Activated CD4-positive, CD25-positive, alpha-beta regulatory T cell treated with anti-CD3 and anti-CD28 coated beads, Interleukin-2, amount 50 U/mL, for 24 hours (primary cell): ENCODE measurements at regions not wholly inside any gene's neighbourhood (a gene's known extent, or its start where the extent isn't known, plus 50 kb on each side); places are given as distances from the start of the nearest gene placed in this dataset.
A peak's percentile ranks its signal among the peaks of the same experiment; 100 is the strongest.
"Not testable (repeated sequence)": the region's sequence is repeated elsewhere in the genome, so short reads cannot be mapped to it uniquely, and the experiment has no call there.

Source experiments
- ATAC-seq, 2 donors: fragments of 150-1000 bp; cut with Tn5 transposase; one replicate each; pipeline ENCODE4 v1.10.0; 2021; ENCODE audit warnings: mild to moderate bottlenecking in 1 of 2, moderate library complexity in 1 of 2

DNA sequence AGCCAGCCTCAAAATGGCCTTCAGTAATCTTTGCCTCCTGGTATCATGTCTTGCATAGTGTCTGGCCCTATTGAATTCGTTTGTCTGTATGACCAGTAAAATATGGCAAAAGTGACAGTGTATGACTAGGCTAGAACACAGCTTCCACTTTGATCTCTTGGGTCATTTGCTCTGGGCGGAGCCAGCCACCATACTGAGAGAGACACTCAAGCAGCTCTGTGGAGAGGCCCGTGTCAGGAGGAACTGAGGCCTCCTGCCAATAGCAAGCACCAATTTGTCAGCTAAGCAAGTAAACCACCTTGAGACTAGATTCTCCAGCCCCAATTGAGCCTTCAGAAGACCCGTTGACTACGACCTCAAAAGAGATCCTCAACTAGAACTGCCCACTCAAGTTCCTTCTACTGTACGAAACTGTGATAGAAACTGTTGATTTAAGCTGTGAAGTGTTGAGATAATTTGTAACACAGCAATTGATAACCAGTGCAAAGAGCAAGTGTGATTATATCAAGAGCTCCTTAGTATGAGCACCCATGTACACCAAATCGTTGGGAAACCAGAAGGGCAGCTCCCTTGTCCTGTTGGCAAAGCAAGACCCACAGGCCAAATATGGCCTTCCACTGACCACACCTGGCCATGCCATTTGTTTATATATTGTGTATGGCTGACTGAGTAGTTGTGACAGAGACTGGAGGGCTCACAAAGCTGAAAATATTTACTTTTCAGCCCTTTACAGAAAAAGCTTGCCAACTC, 52.7 kb upstream of the SERBP1 start:
- no peak for ATAC-seq

DNA sequence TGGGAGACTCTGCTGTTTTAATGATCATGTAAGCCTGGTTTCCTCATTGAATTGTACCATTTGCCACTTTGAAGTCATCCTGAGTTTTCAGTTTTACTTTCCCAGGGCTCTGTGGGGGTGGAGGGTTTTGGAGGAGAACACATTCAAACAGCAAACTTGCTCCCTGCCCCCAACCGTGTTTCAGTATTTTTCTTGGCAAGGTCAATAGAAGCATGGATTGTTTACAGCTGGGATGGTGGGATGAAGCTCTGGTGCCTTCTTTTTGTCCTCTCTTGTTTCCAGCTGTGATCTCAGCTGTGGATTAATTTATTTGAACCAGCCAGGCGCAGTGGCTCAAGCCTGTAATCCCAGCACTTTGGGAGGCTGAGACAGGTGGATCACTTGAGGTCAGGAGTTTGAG, 54.3 kb upstream of the SERBP1 start:
- ATAC-seq: no peak

- no peak for ATAC-seq
These were observed 55.0 kb upstream of the SERBP1 start for GRCh38 chr1:67485046-67485811.

GRCh38 chr1:67489643-67490042, 59.4 kb upstream of the SERBP1 start:
- peak; percentile 53 to 63 for ATAC-seq

- ATAC-seq: no peak
These were observed 61.1 kb upstream of the SERBP1 start for GRCh38 chr1:67491280-67491679.

GRCh38 chr1:67493148-67493547, 62.9 kb upstream of the SERBP1 start:
- no peak for ATAC-seq

DNA sequence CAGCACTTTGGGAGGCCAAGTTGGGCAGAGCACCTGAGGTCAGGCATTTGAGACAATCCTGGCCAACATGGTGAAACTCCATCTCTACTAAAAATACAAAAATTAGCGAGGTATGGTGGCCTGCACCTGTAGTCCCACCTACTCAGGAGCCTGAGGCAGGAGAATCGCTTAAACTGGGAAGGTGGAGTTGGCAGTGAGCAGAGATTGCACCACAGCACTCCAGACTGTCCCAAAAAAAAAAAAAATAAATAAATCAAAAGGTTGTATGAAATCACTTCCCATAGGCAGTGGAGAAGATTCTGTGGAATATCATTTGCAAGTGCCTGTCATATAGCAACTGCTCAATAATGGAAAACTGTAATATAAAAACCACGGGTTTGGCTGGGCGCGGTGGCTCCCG, 65.1 kb upstream of the SERBP1 start:
- no peak for ATAC-seq

GRCh38 chr1:67496329-67496728, 66.1 kb upstream of the SERBP1 start:
- ATAC-seq: no peak

DNA sequence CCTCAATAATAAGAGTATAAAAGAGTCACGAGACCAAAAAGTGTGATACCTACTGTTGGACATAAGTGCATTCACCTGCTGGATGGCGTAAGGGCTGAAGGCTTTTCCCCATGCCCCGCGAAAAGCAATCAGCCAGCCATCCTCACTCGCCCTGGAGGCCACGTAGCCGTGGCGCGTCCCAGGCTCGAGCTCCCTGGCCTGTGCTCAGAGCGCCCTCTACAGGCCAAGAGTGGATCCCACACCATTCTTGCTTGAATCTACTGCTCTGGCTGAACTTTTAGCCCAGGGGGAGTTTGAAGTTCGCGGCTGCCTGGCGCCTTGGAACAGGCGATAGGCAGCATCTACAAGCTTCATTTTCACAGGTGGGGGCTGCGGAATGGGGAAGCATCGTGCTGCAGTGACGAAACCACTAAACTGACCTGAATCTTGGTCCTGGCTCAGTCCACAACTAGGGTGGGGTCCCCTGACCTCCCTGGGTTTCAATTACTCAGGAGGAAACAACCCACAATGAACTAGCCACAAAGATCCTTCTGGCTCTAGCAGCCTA, 70.3 kb upstream of the SERBP1 start:
- peak; percentile 98 to 99 for ATAC-seq

GRCh38 chr1:67503974-67504373, 73.8 kb upstream of the SERBP1 start:
- no peak for ATAC-seq

DNA sequence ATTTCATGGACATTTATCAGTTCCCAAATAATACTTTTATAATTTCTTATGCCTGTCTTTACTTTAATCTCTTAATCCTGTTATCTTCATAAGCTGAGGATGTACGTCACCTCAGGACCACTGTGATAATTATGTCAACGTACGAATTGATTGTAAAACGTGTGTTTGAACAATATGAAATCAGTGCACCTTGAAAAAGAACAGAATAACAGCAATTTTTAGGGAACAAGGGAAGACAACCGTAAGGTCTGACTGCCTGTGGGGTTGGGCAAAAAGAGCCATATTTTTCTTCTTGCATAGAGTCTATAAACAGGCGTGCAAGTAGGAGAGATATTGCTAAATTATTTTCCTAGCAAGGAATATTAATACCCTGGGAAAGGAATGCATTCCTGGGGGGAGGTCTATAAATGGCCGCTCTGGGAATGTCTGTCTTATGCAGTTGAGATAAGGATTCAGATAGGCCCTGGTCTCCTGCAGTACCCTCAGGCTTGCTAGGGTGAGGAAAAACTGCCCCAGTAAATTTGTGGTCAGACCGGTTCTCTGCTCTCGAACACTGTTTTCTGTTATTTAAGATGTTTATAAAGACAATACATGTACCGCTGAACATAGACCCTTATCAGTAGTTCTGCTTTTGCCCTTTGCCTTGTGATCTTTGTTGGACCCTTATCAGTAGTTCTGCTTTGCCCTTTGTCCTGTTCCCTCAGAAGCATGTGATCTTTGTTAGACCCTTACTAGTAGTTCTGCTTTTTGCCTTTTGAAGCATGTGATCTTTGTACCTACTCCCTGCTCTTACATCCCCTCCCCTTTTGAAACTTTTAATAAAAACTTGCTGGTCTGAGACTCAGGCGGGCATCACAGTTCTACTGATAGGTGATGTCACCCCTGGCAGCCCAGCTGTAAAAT, 83.4 kb upstream of the SERBP1 start:
- ATAC-seq: not testable (repeated sequence)

- ATAC-seq: no peak
These were observed 84.1 kb upstream of the SERBP1 start for GRCh38 chr1:67514300-67514699.

- ATAC-seq: no peak
These were observed 84.6 kb upstream of the SERBP1 start for GRCh38 chr1:67514786-67515185.

GRCh38 chr1:67515324-67516080, 85.3 kb upstream of the SERBP1 start:
- ATAC-seq: no peak

DNA sequence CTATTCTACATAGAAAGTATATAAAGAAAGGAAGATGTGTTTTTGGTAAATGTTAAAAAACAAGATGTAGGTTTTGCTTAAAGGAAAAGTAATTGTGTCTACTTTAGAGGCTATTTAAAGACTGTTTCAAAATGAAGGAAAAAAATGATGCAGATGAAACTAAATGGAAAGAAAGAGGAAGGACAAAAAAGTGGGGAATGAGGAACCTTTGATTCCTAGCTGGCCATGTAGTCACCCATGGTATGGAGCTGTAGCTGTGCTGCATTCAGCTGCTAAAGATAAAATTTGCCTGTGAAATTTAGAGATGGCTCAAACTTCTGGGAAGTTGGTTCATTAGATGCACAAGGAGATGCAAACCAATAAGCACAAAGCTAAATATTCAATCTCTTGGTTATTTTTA, 86.8 kb upstream of the SERBP1 start:
- no peak for ATAC-seq

GRCh38 chr1:67522001-67522441, 91.8 kb upstream of the SERBP1 start:
- no peak for ATAC-seq

DNA sequence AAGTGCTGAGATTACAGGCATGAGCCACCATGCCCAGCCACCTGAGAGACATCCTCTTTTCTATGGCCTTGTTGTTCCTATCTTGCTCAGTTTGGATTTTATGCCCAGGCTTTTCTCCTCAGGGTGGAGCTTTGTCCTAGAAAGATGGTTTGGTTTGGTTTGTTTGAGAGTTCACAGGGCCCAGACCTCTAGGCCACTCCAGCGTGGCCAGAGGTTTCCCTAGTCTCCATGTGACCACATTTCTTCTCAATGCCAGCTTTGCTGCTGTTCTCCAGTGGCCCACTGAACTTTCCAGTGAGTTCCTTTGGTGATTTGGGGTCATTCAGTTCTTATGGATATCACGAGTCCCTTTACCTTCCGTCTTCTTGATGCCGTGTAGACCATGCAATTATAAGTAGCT, 92.6 kb upstream of the SERBP1 start:
- no peak for ATAC-seq

GRCh38 chr1:67524143-67525052, 94.2 kb upstream of the SERBP1 start:
- ATAC-seq: no peak

GRCh38 chr1:67525053-67525760, 95.0 kb upstream of the SERBP1 start:
- ATAC-seq: no peak

- ATAC-seq: no peak
These were observed 97.9 kb upstream of the SERBP1 start for GRCh38 chr1:67528141-67528540.
